ENCODE measurements at regions not wholly inside any gene's neighbourhood (a gene's known extent, or its start where the extent isn't known, plus 50 kb on each side); places are given as distances from the start of the nearest gene placed in this dataset.

DNA sequence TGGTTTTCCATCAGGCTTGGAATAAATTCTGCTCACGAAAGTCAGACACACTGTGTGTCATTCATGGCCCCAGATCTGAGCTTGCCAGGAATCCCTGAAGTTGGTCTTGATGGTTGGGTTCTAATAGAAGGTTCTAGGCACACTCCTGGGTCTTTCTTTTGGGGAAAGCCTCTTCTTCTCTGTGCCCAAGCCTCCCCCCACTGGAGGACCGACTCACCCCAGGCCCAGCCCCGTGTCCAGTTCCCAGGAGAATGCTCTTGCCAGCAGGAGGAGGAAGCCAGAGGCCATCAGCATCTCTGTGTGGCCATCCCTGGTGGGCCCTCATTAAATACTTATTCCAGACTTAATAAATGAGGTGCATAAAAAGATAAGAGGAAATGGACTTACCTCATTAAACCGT is 548.0 kb downstream of the TCERG1L start:
- H2AFZ ChIP-seq (replicated peaks; ENCODE audit: low read length, poor library complexity) = no peak overlapping the region
- WGBS, 2 experiments (ENCODE audit: extremely low coverage in 2 of 2, insufficient read length in 1 of 2) = 0% methylated on average over 1 of the region's 4 CpGs; no CpG with 5 or more reads in 1 of the 2 experiments
- no peak overlapping the region for H4K5ac ChIP-seq (ENCODE audit: low read depth, low read length)
- H2BK120ac ChIP-seq (ENCODE audit: low read depth, low read length) = no peak overlapping the region
- ChIA-PET CTCF (no interaction called here), POLR2A (ENCODE audit: unreplicated experiment) (no interaction called here)
- no peaks in the 10 kb centered on the region for H3K36me3 ChIP-seq (ENCODE audit: control insufficient read depth, insufficient read depth, low read length)
- dilution Hi-C loops (cut with HindIII; ENCODE audit: low sequenced_read_pairs, unreplicated experiment) = no loop called here
- BruUV-seq (replicated peaks) = no TSS peak
- H3K4ac ChIP-seq (ENCODE audit: low read depth, low read length) = no peak overlapping the region
- no peak overlapping the region for H3K4me2 ChIP-seq (ENCODE audit: low read depth, low read length)
- H3K4me3 ChIP-seq (ENCODE audit: insufficient read depth, low read depth, low read length) = no peak overlapping the region
- peaks cover 55% of the 10 kb centered on the region for H3K9me3 ChIP-seq (ENCODE audit: control insufficient read depth, insufficient read depth, low read length)
- H4K20me1 ChIP-seq (ENCODE audit: insufficient read depth, low read length) = no peaks in the 10 kb centered on the region
- no peak overlapping the region for H3K14ac ChIP-seq (replicated peaks; ENCODE audit: low read depth, low read length)
- no peak overlapping the region for H3K18ac ChIP-seq (ENCODE audit: low read depth, low read length)
- no peak overlapping the region for H3K23ac ChIP-seq (ENCODE audit: low read depth, low read length)
- no peak overlapping the region for H4K8ac ChIP-seq (ENCODE audit: low read depth in 2 of 2, low read length in 2 of 2)
- H3K9ac ChIP-seq (ENCODE audit: low read depth, low read length) = no peak overlapping the region
- H3K56ac ChIP-seq (ENCODE audit: extremely low read depth, insufficient read depth, low read length) = no peak overlapping the region
- no peak overlapping the region for H2BK5ac ChIP-seq (ENCODE audit: low read depth, low read length, poor library complexity, severe bottlenecking)
- TF ChIP-seq, protein P1, sequence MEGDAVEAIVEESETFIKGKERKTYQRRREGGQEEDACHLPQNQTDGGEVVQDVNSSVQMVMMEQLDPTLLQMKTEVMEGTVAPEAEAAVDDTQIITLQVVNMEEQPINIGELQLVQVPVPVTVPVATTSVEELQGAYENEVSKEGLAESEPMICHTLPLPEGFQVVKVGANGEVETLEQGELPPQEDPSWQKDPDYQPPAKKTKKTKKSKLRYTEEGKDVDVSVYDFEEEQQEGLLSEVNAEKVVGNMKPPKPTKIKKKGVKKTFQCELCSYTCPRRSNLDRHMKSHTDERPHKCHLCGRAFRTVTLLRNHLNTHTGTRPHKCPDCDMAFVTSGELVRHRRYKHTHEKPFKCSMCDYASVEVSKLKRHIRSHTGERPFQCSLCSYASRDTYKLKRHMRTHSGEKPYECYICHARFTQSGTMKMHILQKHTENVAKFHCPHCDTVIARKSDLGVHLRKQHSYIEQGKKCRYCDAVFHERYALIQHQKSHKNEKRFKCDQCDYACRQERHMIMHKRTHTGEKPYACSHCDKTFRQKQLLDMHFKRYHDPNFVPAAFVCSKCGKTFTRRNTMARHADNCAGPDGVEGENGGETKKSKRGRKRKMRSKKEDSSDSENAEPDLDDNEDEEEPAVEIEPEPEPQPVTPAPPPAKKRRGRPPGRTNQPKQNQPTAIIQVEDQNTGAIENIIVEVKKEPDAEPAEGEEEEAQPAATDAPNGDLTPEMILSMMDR (conservative IDR thresholded peaks at IDR 0.05; ENCODE audit: low read depth, low read length) = no peak
- no peak for TF ChIP-seq RAD21 (IDR thresholded peaks at IDR 0.05; ENCODE audit: low read length)
- TF ChIP-seq MAZ (IDR thresholded peaks at IDR 0.05; ENCODE audit: borderline replicate concordance, low read depth, low read length) = no peak
- no peaks in the 10 kb centered on the region for H3K79me1 ChIP-seq (ENCODE audit: low read depth in 1 of 2, low read length in 2 of 2)
- H2AK5ac ChIP-seq (ENCODE audit: low read depth, low read length) = no peak overlapping the region
- ATAC-seq (ENCODE audit: low read depth) (no peak), DNase-seq (no peak)
- H2BK20ac ChIP-seq (ENCODE audit: low read depth, low read length) = no peak overlapping the region
- no peak overlapping the region for H2AK9ac ChIP-seq (replicated peaks; ENCODE audit: low read depth, low read length, poor library complexity)
- in situ Hi-C loops (cut with MboI; ENCODE audit: low sequenced_read_pairs) = no loop called here
- no peaks in the 10 kb centered on the region for H3K9me1 ChIP-seq (ENCODE audit: insufficient read depth, low read length)
- intact Hi-C loops (cut with micrococcal nuclease) = no loop called here
- no peak overlapping the region for H3K27ac ChIP-seq (ENCODE audit: insufficient read depth, low read length)
- H4K91ac ChIP-seq (ENCODE audit: insufficient read depth, low read depth, low read length) = no peak overlapping the region
- no peaks in the 10 kb centered on the region for H3K4me1 ChIP-seq (ENCODE audit: control insufficient read depth, insufficient read depth, low read length)
- no peak overlapping the region for H2BK15ac ChIP-seq (ENCODE audit: low read depth, low read length)
- no peaks in the 10 kb centered on the region for H3K27me3 ChIP-seq (ENCODE audit: control insufficient read depth, insufficient read depth, low read length)
